Endodermal cell (in vitro differentiated cells): ENCODE measurements at regions not wholly inside any gene's neighbourhood (a gene's known extent, or its start where the extent isn't known, plus 50 kb on each side); places are given as distances from the start of the nearest gene placed in this dataset.

Experiments
- DNase-seq: peaks from one replicate; pipeline ENCODE4 v3.0.0-alpha.2; 2017
- H3K27ac ChIP-seq: 2 replicates; pipeline ENCODE4 v1.5.1; 2013; ENCODE audit warnings: mild to moderate bottlenecking, low read depth, low read length, moderate library complexity
- H3K27me3 ChIP-seq: 2 replicates; pipeline ENCODE4 v1.6.1; 2013; ENCODE audit warnings: mild to moderate bottlenecking, low read length, moderate library complexity; ENCODE audit not compliant: insufficient read depth, control insufficient read depth, poor library complexity, severe bottlenecking
- H3K36me3 ChIP-seq: 2 replicates; pipeline ENCODE4 v1.7.0; 2013; ENCODE audit warnings: mild to moderate bottlenecking, low read length, moderate library complexity; ENCODE audit not compliant: control insufficient read depth, insufficient read depth
- H3K4me1 ChIP-seq: one replicate; pipeline ENCODE4 v1.7.0; 2013; ENCODE audit warnings: low read length; ENCODE audit not compliant: control insufficient read depth, insufficient read depth
- H3K4me3 ChIP-seq: 2 replicates; pipeline ENCODE4 v1.5.1; 2013; ENCODE audit warnings: mild to moderate bottlenecking, low read length, moderate library complexity
- H3K9ac ChIP-seq: 2 replicates; pipeline ENCODE4 v1.6.1; 2013; ENCODE audit warnings: mild to moderate bottlenecking, low read length, moderate library complexity; ENCODE audit not compliant: poor library complexity, severe bottlenecking; ENCODE audit errors: extremely low read depth
- H3K9me3 ChIP-seq: 2 replicates; pipeline ENCODE4 v1.6.1; 2013; ENCODE audit warnings: mild to moderate bottlenecking, low read length, moderate library complexity; ENCODE audit not compliant: control insufficient read depth
- H3K27ac Mint-ChIP-seq: 2 replicates; pipeline ENCODE4 v1.8.0; 2020; ENCODE audit warnings: mixed read lengths
- H3K27me3 Mint-ChIP-seq: 2 replicates; pipeline ENCODE4 v1.8.0; 2021; ENCODE audit warnings: mild to moderate bottlenecking, mixed read lengths; ENCODE audit not compliant: insufficient read depth
- H3K36me3 Mint-ChIP-seq: 2 replicates; pipeline ENCODE4 v1.8.0; 2020; ENCODE audit warnings: low read depth, mixed read lengths
- H3K4me1 Mint-ChIP-seq: 2 replicates; pipeline ENCODE4 v1.8.0; 2020; ENCODE audit warnings: mixed read lengths
- H3K4me3 Mint-ChIP-seq: 2 replicates; pipeline ENCODE4 v1.8.0; 2020; ENCODE audit warnings: mild to moderate bottlenecking, moderate library complexity, mixed read lengths
- H3K9me3 Mint-ChIP-seq: 2 replicates; pipeline ENCODE4 v1.8.0; 2020; ENCODE audit warnings: mild to moderate bottlenecking, mixed read lengths
- WGBS, 2 experiments: methylation state at CpG; one replicate each; pipeline versions ENCODE4 v1.1.5 to v1.1.7; 2013; ENCODE audit warnings: missing lambda C conversion rate in 2 of 2, mixed read lengths in 1 of 2; ENCODE audit not compliant: insufficient coverage in 1 of 2, insufficient read length in 1 of 2; 5-methylcytosine and 5-hydroxymethylcytosine counted together
- TF ChIP-seq, protein P1 (sequence below): fragments of 200-600 bp; sonication (generic); conservative IDR thresholded peaks from 2 replicates; pipeline ENCODE4 v1.5.0; 2021; ENCODE audit warnings: antibody characterized with exemption, mild to moderate bottlenecking

GRCh38 chr11:104783241-104783640 is 115.0 kb downstream of the CASP12 start:
- Mint-ChIP-seq H3K9me3 (peaks cover 11% of the 10 kb centered on the region), H3K36me3 (no peaks in the 10 kb centered on the region), H3K4me3 (no peak overlapping the region), H3K27ac (no peak overlapping the region), H3K4me1 (no peaks in the 10 kb centered on the region), H3K27me3 (no peaks in the 10 kb centered on the region)
- H3K4me1 ChIP-seq = no peaks in the 10 kb centered on the region
- 75 to 80% methylated on average over 2 of the region's 2 CpGs for WGBS, 2 experiments
- H3K4me3 ChIP-seq = no peak overlapping the region
- no peaks in the 10 kb centered on the region for H3K36me3 ChIP-seq
- DNase-seq = no peak
- TF ChIP-seq, protein P1, sequence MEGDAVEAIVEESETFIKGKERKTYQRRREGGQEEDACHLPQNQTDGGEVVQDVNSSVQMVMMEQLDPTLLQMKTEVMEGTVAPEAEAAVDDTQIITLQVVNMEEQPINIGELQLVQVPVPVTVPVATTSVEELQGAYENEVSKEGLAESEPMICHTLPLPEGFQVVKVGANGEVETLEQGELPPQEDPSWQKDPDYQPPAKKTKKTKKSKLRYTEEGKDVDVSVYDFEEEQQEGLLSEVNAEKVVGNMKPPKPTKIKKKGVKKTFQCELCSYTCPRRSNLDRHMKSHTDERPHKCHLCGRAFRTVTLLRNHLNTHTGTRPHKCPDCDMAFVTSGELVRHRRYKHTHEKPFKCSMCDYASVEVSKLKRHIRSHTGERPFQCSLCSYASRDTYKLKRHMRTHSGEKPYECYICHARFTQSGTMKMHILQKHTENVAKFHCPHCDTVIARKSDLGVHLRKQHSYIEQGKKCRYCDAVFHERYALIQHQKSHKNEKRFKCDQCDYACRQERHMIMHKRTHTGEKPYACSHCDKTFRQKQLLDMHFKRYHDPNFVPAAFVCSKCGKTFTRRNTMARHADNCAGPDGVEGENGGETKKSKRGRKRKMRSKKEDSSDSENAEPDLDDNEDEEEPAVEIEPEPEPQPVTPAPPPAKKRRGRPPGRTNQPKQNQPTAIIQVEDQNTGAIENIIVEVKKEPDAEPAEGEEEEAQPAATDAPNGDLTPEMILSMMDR = no peak
- H3K9ac ChIP-seq = no peak overlapping the region
- no peaks in the 10 kb centered on the region for H3K27me3 ChIP-seq
- H3K27ac ChIP-seq = no peak overlapping the region
- no peaks in the 10 kb centered on the region for H3K9me3 ChIP-seq

DNA sequence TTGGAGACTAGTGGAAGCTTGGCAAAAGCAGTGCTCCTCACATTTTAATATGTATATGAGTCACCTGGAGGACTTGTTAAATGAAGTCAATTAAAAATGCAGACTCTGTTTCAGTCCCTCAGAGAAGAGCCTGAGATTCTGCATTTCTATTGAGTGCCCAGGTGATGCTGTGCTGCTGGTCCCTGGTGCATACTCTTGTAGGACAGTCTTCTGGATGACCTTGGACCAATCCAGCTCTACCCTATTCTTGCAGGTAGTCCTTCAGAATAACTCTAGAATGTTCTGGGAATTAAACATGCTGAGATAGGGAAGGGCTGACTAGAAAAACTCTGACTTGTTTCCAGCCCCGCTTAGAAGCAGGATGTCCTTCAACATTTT is 115.9 kb downstream of the CASP12 start:
- Mint-ChIP-seq H3K9me3 (peaks cover 11% of the 10 kb centered on the region), H3K4me3 (no peak overlapping the region), H3K27me3 (no peaks in the 10 kb centered on the region), H3K4me1 (no peaks in the 10 kb centered on the region), H3K36me3 (no peaks in the 10 kb centered on the region), H3K27ac (no peak overlapping the region)
- no peak overlapping the region for H3K4me3 ChIP-seq
- 90 to 100% methylated on average over 1 of the region's 1 CpG for WGBS, 2 experiments
- no peak overlapping the region for H3K27ac ChIP-seq
- no peak overlapping the region for H3K9ac ChIP-seq
- H3K9me3 ChIP-seq = no peaks in the 10 kb centered on the region
- no peaks in the 10 kb centered on the region for H3K27me3 ChIP-seq
- H3K4me1 ChIP-seq = no peaks in the 10 kb centered on the region
- DNase-seq = peak; percentile 43
- TF ChIP-seq, protein P1 = no peak
- no peaks in the 10 kb centered on the region for H3K36me3 ChIP-seq

DNA sequence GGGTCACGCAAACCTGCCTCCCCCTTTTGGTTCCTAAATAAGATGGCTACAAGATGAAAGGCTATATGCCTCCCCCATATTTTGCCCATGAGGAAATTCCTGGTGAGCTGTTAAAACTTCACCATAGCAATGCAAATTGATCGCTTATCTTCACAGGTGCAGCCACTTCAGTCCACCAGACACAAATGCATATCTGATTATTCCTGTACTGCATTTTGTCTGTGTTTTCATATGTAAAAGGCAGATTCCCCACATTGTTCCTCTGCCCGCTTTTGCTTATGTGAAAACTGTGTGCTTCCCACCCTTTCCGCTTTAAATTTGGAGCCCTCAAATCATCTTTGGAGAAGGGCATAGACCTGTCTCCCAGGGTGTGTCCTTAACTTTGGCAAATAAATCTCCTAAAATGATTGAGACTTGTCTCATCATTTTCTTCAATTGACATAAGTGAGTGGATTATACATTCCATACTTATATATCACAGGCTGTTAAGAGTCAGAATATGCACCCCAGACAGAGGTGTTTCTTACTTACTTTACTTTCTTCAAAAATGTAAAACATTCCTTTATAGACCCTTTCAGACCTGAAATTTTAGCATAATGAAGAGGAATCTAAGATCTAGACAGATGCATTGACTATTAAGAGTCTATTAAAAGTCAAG is 116.4 kb downstream of the CASP12 start:
- Histone ChIP-seq H3K4me1 (no peaks in the 10 kb centered on the region), H3K4me3 (no peak overlapping the region), H3K27me3 (no peaks in the 10 kb centered on the region), H3K27ac (no peak overlapping the region), H3K9me3 (no peaks in the 10 kb centered on the region), H3K9ac (no peak overlapping the region), H3K36me3 (no peaks in the 10 kb centered on the region)
- Mint-ChIP-seq H3K4me1 (no peaks in the 10 kb centered on the region), H3K9me3 (peaks cover 11% of the 10 kb centered on the region), H3K36me3 (no peaks in the 10 kb centered on the region), H3K27ac (peak overlapping the region; percentile 61), H3K27me3 (no peaks in the 10 kb centered on the region), H3K4me3 (no peak overlapping the region)
- TF ChIP-seq, protein P1 = no peak
- DNase-seq = no peak
- 69 to 72% methylated on average over 3 to 4 of the region's 4 CpGs for WGBS, 2 experiments
